Stimulated activated CD8-positive, alpha-beta memory T cell treated with anti-CD3 and anti-CD28 coated beads, Interleukin-7, amount 100 ng/mL, for 48 hours (primary cell): ENCODE measurements at regions not wholly inside any gene's neighbourhood (a gene's known extent, or its start where the extent isn't known, plus 50 kb on each side); places are given as distances from the start of the nearest gene placed in this dataset.

Experiments
- DNase-seq, 2 donors: peaks; one replicate each; pipeline ENCODE4 v3.0.0-alpha.2; 2020; ENCODE audit warnings: low read depth in 1 of 2; ENCODE audit errors: extremely low read depth in 1 of 2

DNA sequence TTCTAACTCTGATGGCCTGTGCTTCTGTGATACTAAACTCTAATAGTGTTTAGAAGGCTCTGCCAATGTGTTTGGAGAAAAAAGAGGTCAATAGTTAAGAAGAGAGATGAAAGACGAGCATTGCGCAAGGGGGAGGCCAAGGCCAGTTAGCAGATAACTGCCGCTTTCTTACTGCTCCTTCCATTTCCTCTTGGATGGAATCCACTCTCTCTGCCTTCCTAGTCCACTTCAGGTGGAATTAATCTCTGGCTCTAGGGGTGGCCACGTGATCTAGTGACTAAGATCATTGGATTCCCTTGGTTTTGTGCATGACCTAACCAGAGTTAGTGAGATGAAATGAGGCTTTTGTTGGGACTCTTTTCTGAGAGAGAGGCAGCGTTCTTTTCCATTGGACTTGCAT lies 148.3 kb downstream of the ACTL8 start:
- DNase-seq: no peak

DNA sequence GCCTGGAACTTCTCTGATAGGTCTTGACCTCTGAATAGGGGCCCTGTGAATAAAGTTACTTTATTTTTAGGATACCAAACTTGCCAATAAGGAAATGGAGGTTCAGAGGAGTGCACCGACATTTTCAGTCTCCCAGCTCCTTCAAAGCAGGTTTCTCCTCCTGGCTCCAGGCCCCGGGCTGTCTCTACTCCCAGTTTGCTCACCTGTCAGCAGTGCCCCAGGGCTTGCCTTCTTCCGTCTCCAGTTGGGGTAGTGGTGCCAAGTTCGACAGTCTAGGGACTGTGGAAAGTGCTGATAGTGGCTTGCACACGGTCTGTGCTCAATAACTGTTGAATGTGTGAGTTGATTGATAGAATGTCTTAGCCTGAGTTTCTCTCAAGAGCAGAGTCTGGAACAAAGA lies 149.2 kb downstream of the ACTL8 start:
- no peak for DNase-seq

- DNase-seq: no peak
Observed at GRCh38 chr1:17907999-17908398, 152.9 kb downstream of the ACTL8 start.

DNA sequence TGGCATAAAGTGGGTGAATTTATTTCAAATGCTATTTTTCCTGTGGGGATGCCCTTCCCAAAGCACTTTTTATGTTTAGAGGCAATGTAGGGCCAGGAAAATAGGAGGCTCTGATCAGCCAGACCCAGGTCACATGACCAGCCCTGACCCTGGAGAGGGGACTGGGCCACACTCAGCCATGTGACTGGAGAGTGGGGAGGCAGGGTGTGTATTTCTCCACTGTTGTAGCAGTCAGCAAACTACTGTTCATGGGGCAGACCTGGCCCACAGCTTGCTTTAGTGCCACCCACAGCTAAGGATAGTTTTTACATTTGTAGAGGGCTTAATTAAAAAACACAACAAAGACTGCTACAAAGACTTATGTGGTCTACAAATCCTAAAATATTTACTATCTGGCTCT lies 153.8 kb downstream of the ACTL8 start:
- no peak for DNase-seq

GRCh38 chr1:17909634-17910033 lies 154.5 kb downstream of the ACTL8 start:
- DNase-seq: no peak

DNA sequence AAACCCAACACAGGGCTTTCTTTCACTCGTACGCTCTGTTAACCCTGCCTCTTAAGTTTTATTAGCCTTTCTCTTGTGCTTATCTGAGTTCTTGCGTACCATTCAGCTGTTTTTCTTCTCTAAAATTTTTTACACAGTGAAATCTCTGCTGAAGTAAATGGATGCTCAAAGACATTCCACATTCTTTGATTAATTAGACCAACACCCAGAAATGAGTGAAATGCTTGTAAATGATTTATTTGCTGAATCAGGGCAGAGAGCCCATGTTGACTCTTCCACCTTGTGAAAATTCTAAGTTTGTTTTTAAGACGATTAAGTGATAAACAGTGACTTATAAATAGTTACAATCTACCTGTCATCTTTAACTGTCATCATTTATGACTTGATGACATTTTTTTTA lies 156.7 kb downstream of the ACTL8 start:
- DNase-seq: no peak

GRCh38 chr1:17912491-17912890 lies 157.4 kb downstream of the ACTL8 start:
- DNase-seq: no peak

DNA sequence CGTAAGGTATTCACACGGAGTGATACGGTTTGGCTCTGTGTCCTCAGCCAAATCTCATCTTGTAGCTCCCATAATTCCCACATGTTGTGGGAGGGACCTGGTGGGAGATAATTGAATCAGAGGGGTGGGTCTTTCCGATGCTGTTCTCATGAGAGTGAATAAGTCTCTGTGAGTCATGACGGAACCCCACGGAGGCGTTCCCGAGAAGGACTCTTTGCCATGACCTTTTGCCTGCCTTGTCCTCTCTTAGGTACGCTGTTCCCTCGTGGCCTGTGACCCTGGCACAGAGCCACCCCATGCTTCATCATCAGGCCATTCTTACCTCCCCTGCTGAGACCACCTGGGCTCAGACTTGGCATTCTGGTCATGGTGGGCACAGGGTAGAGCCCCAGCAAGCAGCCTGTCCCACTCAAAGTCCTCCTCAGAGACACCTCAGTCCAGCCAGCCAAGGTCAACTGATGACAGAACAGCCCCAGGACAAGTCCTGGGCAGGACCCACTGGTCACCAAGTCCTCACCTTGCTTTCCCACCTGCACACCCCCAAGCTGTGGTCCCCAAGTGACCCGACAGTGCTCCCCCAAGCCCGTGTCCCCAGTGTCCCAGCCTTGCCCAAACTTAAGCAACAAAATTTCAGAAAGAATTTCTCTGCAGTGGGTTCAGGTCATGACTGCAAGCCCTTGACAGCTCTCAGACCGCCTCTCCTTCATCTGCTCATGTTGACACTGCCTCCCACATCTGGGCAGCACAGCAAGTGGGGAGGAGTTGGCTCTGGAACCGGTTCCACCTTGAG lies 158.4 kb downstream of the ACTL8 start:
- DNase-seq: no peak

- no peak for DNase-seq
Observed at GRCh38 chr1:17914131-17914530, 159.0 kb downstream of the ACTL8 start.

- DNase-seq: no peak
Observed at GRCh38 chr1:17914987-17915386, 159.9 kb downstream of the ACTL8 start.

DNA sequence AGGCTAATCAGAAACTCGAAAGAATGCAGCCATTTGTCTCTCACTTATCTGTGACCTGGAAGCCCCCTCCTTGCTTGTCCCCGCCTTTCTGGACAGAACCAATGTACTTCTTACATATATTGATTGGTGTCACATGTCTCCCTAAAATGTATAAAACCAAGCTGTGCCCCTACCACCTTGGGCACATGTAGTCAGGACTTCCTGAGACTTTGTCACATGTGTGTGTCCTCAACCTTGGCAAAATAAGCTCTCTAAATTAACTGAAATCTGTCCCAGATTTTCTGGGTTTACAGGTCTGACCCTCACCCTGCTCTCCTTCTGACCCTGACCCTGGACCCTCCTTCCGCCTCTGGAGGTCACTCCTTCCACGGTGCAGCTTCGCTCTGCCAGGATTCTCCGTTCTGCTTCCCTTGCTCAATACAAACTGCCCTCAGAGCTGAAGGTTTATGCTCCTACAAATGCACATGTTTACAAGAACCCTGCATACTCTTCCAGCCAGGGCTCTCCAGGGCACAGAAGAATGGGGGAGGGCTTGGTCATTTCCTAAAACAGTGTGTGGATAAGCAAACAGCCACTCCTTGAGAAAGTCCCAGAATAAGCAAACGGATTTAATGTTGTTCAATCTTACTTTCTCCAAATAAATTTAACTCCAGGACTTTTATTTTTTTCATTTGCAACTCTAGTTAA lies 160.5 kb downstream of the ACTL8 start:
- DNase-seq: no peak

- no peak for DNase-seq
Observed at GRCh38 chr1:17916702-17917101, 161.6 kb downstream of the ACTL8 start.

DNA sequence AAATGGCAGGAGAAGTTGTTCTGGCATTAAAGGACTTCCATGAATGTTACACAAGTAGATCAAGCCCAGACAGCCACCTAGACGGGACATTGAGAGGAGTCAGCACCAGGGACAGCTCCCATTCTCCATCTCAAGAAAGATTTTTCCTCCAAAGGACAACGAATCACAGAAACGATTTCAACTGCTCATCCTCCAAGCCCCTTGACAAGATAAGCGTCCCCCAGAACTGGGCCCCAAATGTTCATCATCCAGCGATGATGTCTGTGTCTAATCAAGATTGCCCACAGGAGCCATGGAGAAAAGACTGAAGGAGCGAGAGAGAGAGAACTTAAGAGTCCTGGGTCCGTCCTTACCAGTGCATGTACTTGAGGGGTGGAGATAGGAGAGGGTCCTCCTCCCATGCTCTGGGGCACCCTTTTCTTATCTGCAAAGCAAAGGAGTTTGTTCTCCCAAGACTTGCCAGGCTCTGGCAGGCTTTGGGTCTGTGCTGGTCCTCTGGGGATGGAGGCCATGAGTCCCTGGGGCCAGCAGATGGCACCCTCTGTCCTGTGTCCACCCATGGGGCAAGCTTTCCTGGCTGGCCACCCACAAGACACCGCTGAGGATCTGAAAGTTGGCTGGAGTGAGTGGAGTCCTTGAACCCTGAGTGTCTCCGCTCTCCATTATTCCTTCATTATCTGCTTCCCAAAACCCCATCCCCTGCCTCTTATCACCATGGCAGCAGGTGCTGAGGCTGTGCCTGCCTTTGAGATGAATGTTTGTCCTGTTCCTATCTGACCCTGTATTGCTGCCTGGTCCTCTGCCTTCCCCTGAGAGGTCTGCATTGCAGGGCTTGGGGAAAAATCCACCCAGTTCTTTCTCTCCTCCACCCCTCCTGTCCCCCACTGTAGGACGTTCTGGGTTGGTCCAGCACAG lies 164.6 kb downstream of the ACTL8 start:
- no peak for DNase-seq

DNA sequence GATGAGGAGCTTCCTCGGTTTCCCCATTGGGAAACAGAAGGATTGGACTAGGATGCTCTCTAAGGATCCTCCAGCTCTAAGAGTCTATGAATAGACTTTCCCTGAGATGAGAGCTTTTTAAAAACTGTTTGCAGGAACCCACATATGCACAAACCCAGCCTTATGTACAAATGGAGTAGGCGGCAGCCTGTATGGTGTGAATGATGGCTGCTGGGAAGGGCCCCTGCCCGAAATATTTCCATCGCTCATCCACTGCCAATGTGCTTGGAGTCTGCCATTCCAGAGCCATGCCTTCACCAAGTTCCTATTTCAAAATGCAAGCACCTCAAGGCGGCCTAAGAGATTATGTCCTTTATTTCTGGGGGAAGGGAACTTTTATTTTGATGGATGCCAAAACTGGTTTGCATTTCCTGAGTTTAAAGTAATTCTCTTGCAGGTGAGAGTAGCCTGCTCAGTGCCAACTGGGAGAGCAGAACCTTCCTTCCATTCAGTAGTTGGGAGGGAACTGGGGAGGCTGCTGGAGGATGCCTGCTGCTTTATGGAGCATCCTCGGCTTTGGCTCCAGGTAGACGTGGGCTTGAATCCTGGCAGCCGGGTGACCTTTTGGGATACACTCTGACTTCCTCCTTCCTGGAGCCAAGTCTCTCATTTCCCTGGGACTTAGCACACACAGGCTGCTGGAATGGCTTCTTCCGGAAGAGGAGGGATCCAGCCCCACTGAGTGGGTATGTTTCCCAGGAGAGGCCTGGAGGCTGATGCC lies 165.9 kb downstream of the ACTL8 start:
- no peak for DNase-seq

- DNase-seq: peak in 1 of 2 donors; percentile 5
Observed at GRCh38 chr1:17922833-17923232, 167.7 kb downstream of the ACTL8 start.

GRCh38 chr1:17923666-17924065 lies 168.5 kb downstream of the ACTL8 start:
- DNase-seq: no peak

GRCh38 chr1:17924578-17924977 lies 169.4 kb downstream of the ACTL8 start:
- no peak for DNase-seq

- DNase-seq: no peak
Observed at GRCh38 chr1:17925290-17926237, 170.4 kb downstream of the ACTL8 start.

DNA sequence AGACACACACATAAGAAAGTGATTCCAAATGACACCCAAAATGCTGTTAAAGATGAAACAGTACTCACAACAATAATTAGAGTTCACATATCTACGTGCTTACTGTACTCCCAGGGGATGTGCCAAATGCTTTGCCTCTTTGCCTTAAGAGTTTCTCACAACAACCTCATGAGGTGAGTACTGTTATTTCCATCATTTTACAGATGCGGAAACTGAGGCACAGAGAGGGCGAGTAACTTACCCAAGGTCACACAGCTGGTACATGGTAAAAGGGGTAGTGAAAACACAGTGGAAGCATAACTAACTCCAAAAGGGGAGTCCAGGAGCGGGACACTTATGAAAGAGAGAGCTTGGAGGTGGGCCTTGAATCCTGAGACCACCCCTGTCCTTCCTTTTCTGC lies 171.8 kb downstream of the ACTL8 start:
- DNase-seq: no peak

DNA sequence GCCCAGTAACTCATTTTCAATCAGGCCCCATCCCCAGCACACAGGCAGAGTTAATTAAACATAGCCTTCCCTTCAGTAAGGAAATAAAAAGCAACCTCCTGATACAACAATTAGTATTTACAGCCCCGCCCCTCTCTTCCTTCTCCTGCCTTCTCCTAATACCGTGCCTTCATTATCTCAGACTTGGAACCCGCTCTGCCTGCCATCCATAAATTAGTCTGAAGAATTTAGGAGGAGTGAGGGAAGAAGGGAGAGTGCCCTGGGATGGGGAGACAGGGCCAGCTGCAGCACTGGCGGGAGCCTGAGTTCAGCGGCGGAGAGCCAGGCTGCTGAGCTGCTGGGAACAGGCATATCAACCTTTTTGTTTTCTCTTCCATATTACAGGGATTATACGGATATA lies 172.8 kb downstream of the ACTL8 start:
- no peak for DNase-seq
